GM12873 (cell line): ENCODE measurements at regions not wholly inside any gene's neighbourhood (a gene's known extent, or its start where the extent isn't known, plus 50 kb on each side); places are given as distances from the start of the nearest gene placed in this dataset.

Experiments
- CTCF ChIP-seq: IDR thresholded peaks from 2 replicates; pipeline ENCODE4 v1.5.1; 2012; ENCODE audit warnings: low read depth, mild to moderate bottlenecking, moderate library complexity, low read length, control low read depth; ENCODE audit not compliant: insufficient read depth; ENCODE audit errors: missing control alignments

DNA sequence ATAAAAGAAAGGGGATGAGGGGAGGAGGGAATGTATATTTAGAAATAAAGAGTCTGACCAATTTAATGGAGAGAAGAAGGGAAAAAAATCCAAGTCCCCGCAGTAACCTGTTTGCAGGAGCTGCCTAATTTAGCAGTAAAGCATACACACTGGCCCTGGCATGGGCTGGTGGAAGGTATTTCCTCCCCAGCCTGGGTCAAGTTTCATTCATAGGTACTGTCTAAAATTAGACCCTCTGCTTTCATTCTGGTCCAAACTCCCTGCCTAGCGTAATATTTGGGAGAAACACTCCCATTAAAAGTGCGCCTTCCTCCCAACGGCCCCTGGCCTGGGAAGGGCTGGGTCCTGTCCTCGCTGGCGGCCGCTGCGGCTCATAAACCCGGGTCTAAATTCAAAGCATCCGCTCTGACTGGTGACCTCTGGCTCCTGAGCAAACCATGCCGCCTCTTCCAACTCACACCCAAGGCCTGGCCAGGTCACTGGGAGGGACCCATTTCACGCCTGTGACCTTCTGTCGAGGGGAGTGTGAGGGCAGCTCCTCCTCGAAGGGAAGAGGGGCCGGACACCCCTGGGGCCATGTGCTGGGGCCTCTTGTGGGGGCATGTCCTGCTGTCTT lies 123.2 kb downstream of the FGF18 start:
- TF ChIP-seq CTCF, result no peak

GRCh38 chr5:171543148-171543815 lies 123.8 kb downstream of the FGF18 start:
- TF ChIP-seq CTCF, result no peak

- no peak for TF ChIP-seq CTCF
Observed at GRCh38 chr5:171544913-171545765, 125.7 kb downstream of the FGF18 start.

- no peak for TF ChIP-seq CTCF
Observed at GRCh38 chr5:171549274-171549673, 129.8 kb downstream of the FGF18 start.

GRCh38 chr5:171555160-171555559 lies 135.7 kb downstream of the FGF18 start:
- no peak for TF ChIP-seq CTCF

DNA sequence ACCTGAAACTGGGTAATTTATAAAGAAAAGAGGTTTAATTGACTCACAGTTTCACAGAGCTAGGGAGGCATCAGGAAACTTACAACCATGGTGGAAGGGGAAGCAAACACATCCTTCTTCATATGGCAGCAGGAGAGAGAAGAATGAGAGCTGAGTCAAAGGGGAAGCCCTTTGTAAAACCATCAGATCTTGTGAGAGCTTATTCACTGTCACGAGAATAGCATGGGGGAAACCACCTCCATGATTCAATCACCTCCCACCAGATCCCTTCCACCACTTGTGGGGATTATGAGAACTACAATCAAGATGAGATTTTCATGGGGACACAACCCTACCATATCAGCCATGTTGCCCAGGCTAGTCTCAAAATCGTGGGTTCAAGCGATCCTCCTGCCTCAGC lies 143.4 kb downstream of the FGF18 start:
- TF ChIP-seq CTCF, result no peak

GRCh38 chr5:171568389-171568788 lies 148.9 kb downstream of the FGF18 start:
- no peak for TF ChIP-seq CTCF
